Lung (tissue), 11 donors: ENCODE measurements at regions not wholly inside any gene's neighbourhood (a gene's known extent, or its start where the extent isn't known, plus 50 kb on each side); places are given as distances from the start of the nearest gene placed in this dataset.

Experiments used
- ATAC-seq: fragments of 200-7000 bp; cut with Tn5 transposase; one replicate; pipeline ENCODE4 v1.9.1; 2020; ENCODE audit warnings: moderate number of reproducible peaks; ENCODE audit not compliant: insufficient read depth, low FRiP score
- DNase-seq, 3 donors: peaks; one replicate each; pipeline ENCODE4 v3.0.0-alpha.2; 2013 to 2017
- H3K27ac ChIP-seq, 2 donors: one replicate each; pipeline ENCODE4 v1.5.1; 2013; ENCODE audit warnings: mild to moderate bottlenecking in 2 of 2, moderate library complexity in 2 of 2, control low read depth in 1 of 2, inconsistent platforms in 1 of 2, low read depth in 1 of 2, low read length in 1 of 2
- H3K27me3 ChIP-seq, 3 donors: one replicate each; pipeline ENCODE4 v1.5.1; 2013; ENCODE audit warnings: low read length in 2 of 3; ENCODE audit not compliant: control insufficient read depth in 3 of 3, insufficient read depth in 3 of 3
- H3K36me3 ChIP-seq, 4 donors: one replicate each; pipeline ENCODE4 v1.5.1; 2013; ENCODE audit warnings: low read length in 4 of 4, mild to moderate bottlenecking in 1 of 4, moderate library complexity in 1 of 4; ENCODE audit not compliant: control insufficient read depth in 4 of 4, insufficient read depth in 4 of 4
- H3K4me1 ChIP-seq, 5 donors: one replicate each; pipeline ENCODE4 v1.5.1; 2013; ENCODE audit warnings: low read length in 5 of 5, mild to moderate bottlenecking in 2 of 5, moderate library complexity in 1 of 5; ENCODE audit not compliant: control insufficient read depth in 5 of 5, insufficient read depth in 5 of 5
- H3K4me3 ChIP-seq: one replicate; pipeline ENCODE4 v1.5.1; 2013; ENCODE audit warnings: mild to moderate bottlenecking, control low read depth, moderate library complexity
- H3K9ac ChIP-seq, 2 donors: one replicate each; pipeline ENCODE4 v1.5.1; 2013; ENCODE audit warnings: low read length in 2 of 2, control low read depth in 1 of 2; ENCODE audit not compliant: insufficient read depth in 1 of 2
- H3K9me3 ChIP-seq, 4 donors: one replicate each; pipeline ENCODE4 v1.5.1; 2013; ENCODE audit warnings: low read length in 3 of 4, mild to moderate bottlenecking in 1 of 4, moderate library complexity in 1 of 4; ENCODE audit not compliant: control insufficient read depth in 4 of 4, insufficient read depth in 3 of 4
- CTCF ChIP-seq: IDR thresholded peaks from 2 replicates; pipeline ENCODE4 v1.5.1; 2012; ENCODE audit warnings: mild to moderate bottlenecking; ENCODE audit errors: control extremely low read depth, extremely low read depth
- WGBS, 2 donors: extraction: QIAGEN DNeasy Blood & Tissue Kit; methylation state at CpG; one replicate each; pipeline ENCODE4 v1.1.7; 2013; 5-methylcytosine and 5-hydroxymethylcytosine counted together
- donor health status: control.
- donor health status: control.
- donor health status: Bipolar disorder and iron deficiency.
- donor health status: healthy.
- donor health status: DM: yes; HTN: yes; CAD: no.

GRCh38 chr10:85228726-85229125 lies 900.3 kb downstream of the CCSER2 start:
- TF ChIP-seq CTCF = no peak
- ATAC-seq = no peak
- WGBS, 2 donors = 67 to 76% methylated on average over 1 of the region's 1 CpG

GRCh38 chr10:85231534-85232270 lies 903.3 kb downstream of the CCSER2 start:
- WGBS, 2 donors = 73 to 91% methylated on average over 3 of the region's 3 CpGs
- no peak overlapping the region for H3K4me3 ChIP-seq
- TF ChIP-seq CTCF = no peak
- no peak for DNase-seq
- H3K9me3 ChIP-seq = no peaks in the 10 kb centered on the region
- H3K9ac ChIP-seq = no peak overlapping the region
- no peak for ATAC-seq
- no peak overlapping the region for H3K27ac ChIP-seq
- H3K27me3 ChIP-seq = no peaks in the 10 kb centered on the region
- H3K36me3 ChIP-seq = no peaks in the 10 kb centered on the region
- no peaks in the 10 kb centered on the region for H3K4me1 ChIP-seq

More at GRCh38 chr10:85228726-85229125, 900.3 kb downstream of the CCSER2 start:
- Histone ChIP-seq H3K9ac (no peak overlapping the region), H3K4me1 (no peaks in the 10 kb centered on the region), H3K4me3 (no peak overlapping the region), H3K27me3 (no peaks in the 10 kb centered on the region), H3K9me3 (no peaks in the 10 kb centered on the region), H3K36me3 (no peaks in the 10 kb centered on the region), H3K27ac (no peak overlapping the region)
- no peak for DNase-seq

DNA sequence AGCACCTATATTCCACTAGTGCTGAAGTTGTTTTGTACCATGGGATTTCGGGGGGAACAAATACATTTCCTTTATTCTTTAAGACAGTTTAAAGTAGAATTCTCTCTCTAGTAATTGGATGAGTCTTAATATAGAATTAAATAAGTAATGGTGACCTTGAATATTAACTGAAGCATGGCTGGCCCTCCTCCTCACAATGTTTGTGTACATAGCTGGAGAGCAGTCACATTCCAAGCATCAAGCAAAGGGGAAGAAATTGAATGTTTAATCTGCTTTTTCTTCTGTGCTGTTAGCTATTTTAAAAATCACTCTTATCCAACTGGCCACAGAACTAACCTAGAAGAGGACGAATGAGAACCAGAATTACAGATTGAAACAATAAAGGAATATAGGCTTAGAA lies 906.9 kb downstream of the CCSER2 start:
- Histone ChIP-seq H3K27me3 (no peaks in the 10 kb centered on the region), H3K4me1 (peaks cover 0 to 1% (median 0%) of the 10 kb centered on the region in 5 donors), H3K36me3 (no peaks in the 10 kb centered on the region), H3K9ac (no peak overlapping the region), H3K27ac (no peak overlapping the region), H3K9me3 (peaks cover 0 to 2% (median 0%) of the 10 kb centered on the region in 4 donors), H3K4me3 (no peak overlapping the region)
- no peak for TF ChIP-seq CTCF
- ATAC-seq (no peak), DNase-seq (no peak)
- 70 to 83% methylated on average over 2 of the region's 2 CpGs for WGBS, 2 donors
